ENCODE measurements at regions not wholly inside any gene's neighbourhood (a gene's known extent, or its start where the extent isn't known, plus 50 kb on each side); places are given as distances from the start of the nearest gene placed in this dataset.
"Not testable (repeated sequence)": the region's sequence is repeated elsewhere in the genome, so short reads cannot be mapped to it uniquely, and the experiment has no call there.

- CTCF ChIA-PET, result no interaction called here
- no peak for DNase-seq (ENCODE audit: low read depth, low spot score)
- TF ChIP-seq CTCF (IDR thresholded peaks at IDR 0.05; ENCODE audit: insufficient read depth, low read length, missing control alignments), result no peak
- POLR2A ChIA-PET, result no interaction called here
- H3K4me3 ChIP-seq (ENCODE audit: low read depth, low read length), result no peak overlapping the region
Observed at GRCh38 chr4:188992706-188993105, 853.5 kb downstream of the TRIML1 start.

- POLR2A ChIA-PET, result no interaction called here
- CTCF ChIA-PET, result interaction anchor here (1.0 kb wide), 1 partner anchor 10 kb away, joined by 3 read pairs; no protein-coding TSS in a partner anchor
- no peak for TF ChIP-seq CTCF (IDR thresholded peaks at IDR 0.05; ENCODE audit: insufficient read depth, low read length, missing control alignments)
Observed at GRCh38 chr4:188993871-188994270, 854.6 kb downstream of the TRIML1 start.

GRCh38 chr4:189001283-189001970, 862.2 kb downstream of the TRIML1 start:
- no peak overlapping the region for H3K4me3 ChIP-seq (ENCODE audit: low read depth, low read length)
- no peak for TF ChIP-seq CTCF (IDR thresholded peaks at IDR 0.05; ENCODE audit: insufficient read depth, low read length, missing control alignments)
- no peak for DNase-seq (ENCODE audit: low read depth, low spot score)
- CTCF ChIA-PET, result interaction anchor here (0.6 kb wide), 1 partner anchor 646 kb away, joined by 3 read pairs; no protein-coding TSS in a partner anchor
- POLR2A ChIA-PET, result no interaction called here

More at GRCh38 chr4:188993871-188994270, 854.6 kb downstream of the TRIML1 start:
- no peak overlapping the region for H3K4me3 ChIP-seq (ENCODE audit: low read depth, low read length)
- no peak for DNase-seq (ENCODE audit: low read depth, low spot score)

- no peak for TF ChIP-seq CTCF (IDR thresholded peaks at IDR 0.05; ENCODE audit: insufficient read depth, low read length, missing control alignments)
- no peak overlapping the region for H3K4me3 ChIP-seq (ENCODE audit: low read depth, low read length)
- ChIA-PET CTCF (no interaction called here), POLR2A (no interaction called here)
- no peak for DNase-seq (ENCODE audit: low read depth, low spot score)
Observed at GRCh38 chr4:189001971-189002450, 862.8 kb downstream of the TRIML1 start.

- POLR2A ChIA-PET, result no interaction called here
- DNase-seq (ENCODE audit: low read depth, low spot score), result no peak
- no peak overlapping the region for H3K4me3 ChIP-seq (ENCODE audit: low read depth, low read length)
- no peak for TF ChIP-seq CTCF (IDR thresholded peaks at IDR 0.05; ENCODE audit: insufficient read depth, low read length, missing control alignments)
- CTCF ChIA-PET, result no interaction called here
Observed at GRCh38 chr4:189002475-189002874, 863.2 kb downstream of the TRIML1 start.

GRCh38 chr4:189010452-189011217, 871.4 kb downstream of the TRIML1 start:
- H3K4me3 ChIP-seq (ENCODE audit: low read depth, low read length); DNase-seq (ENCODE audit: low read depth, low spot score); CTCF ChIA-PET; POLR2A ChIA-PET: not testable (repeated sequence)
